OCI-LY3 (cell line): ENCODE measurements at regions not wholly inside any gene's neighbourhood (a gene's known extent, or its start where the extent isn't known, plus 50 kb on each side); places are given as distances from the start of the nearest gene placed in this dataset.
A peak's percentile ranks its signal among the peaks of the same experiment; 100 is the strongest.

Experiments
- H2AFZ ChIP-seq: fragments of 200-600, 300-600 bp; shearing (Covaris generic); 2 replicates; pipeline ENCODE4 v1.6.0; 2014; ENCODE audit warnings: antibody characterized with exemption, low read depth, low read length
- H3K27ac ChIP-seq: fragments of 200-600, 300-600 bp; sonication (generic); 2 replicates; pipeline ENCODE4 v1.5.1; 2014; ENCODE audit warnings: mild to moderate bottlenecking, low read length, moderate library complexity, mixed read lengths
- H3K27me3 ChIP-seq: fragments of 200-600, 300-600 bp; sonication (generic); 2 replicates; pipeline ENCODE4 v1.6.1; 2014; ENCODE audit warnings: low read depth, low read length, mixed read lengths
- H3K36me3 ChIP-seq: fragments of 200-600, 300-600 bp; sonication (generic); replicated peaks from 2 replicates; pipeline ENCODE3; 2014; ENCODE audit warnings: low read depth, low read length, mixed read lengths
- H3K4me1 ChIP-seq: fragments of 300-600, 200-600 bp; sonication (generic); 2 replicates; pipeline ENCODE4 v1.6.1; 2014; ENCODE audit warnings: low read length, mixed read lengths
- H3K4me2 ChIP-seq: fragments of 200-600, 300-600 bp; sonication (generic); 2 replicates; pipeline ENCODE4 v1.6.1; 2014; ENCODE audit warnings: low read length, mixed read lengths
- H3K4me3 ChIP-seq: fragments of 300-600, 200-600 bp; sonication (generic); 2 replicates; pipeline ENCODE4 v1.5.1; 2014; ENCODE audit warnings: antibody characterized with exemption, mild to moderate bottlenecking, low read length, moderate library complexity
- H3K79me2 ChIP-seq: fragments of 300-600, 200-600 bp; shearing (Covaris generic); 2 replicates; pipeline ENCODE4 v1.6.1; 2014; ENCODE audit warnings: mild to moderate bottlenecking, low read length, mixed read lengths
- H3K9ac ChIP-seq: fragments of 300-600, 200-600 bp; shearing (Covaris generic); 2 replicates; pipeline ENCODE4 v1.6.0; 2014; ENCODE audit warnings: mild to moderate bottlenecking, low read length, moderate library complexity
- H3K9me3 ChIP-seq: fragments of 200-600, 300-600 bp; shearing (Covaris generic); 2 replicates; pipeline ENCODE4 v1.6.1; 2014; ENCODE audit warnings: low read length, mixed read lengths; ENCODE audit not compliant: insufficient read depth
- H4K20me1 ChIP-seq: fragments of 200-600, 300-600 bp; sonication (generic); 2 replicates; pipeline ENCODE4 v1.6.1; 2016; ENCODE audit warnings: low read length, mixed read lengths; ENCODE audit not compliant: insufficient read depth
- CTCF ChIP-seq: fragments of 200-600, 300-600 bp; sonication (generic); IDR thresholded peaks from 2 replicates; pipeline ENCODE4 v1.5.1; 2014; ENCODE audit warnings: antibody characterized with exemption, low read length, low read depth
- EZH2phosphoT487 ChIP-seq: fragments of 200-600 bp; shearing (Covaris generic); IDR thresholded peaks from 2 replicates; pipeline ENCODE4 v1.6.1; 2018; ENCODE audit warnings: antibody characterized with exemption, mixed run types, low read depth

DNA sequence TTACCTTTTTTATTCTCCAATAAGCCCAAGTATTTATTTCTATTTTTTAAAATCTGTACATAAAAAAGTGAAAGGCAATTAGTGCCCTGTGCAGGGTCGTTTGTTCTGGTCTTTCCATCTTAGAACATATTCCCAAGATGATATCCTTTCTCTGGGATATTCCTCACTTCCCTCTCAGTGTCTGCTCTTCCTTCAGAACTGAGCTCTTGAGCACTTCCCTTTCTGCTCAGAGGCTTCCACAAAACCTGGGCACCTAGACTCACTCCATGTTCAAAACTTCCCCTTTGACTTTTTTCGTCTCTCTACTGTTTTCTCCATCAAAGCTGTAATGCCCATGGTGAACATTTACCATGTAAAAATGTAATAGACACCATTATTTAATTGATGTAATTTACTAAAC, 296.5 kb upstream of the TCF4 start:
- H2AFZ ChIP-seq, result no peak overlapping the region
- H3K36me3 ChIP-seq, result no peaks in the 10 kb centered on the region
- H3K4me1 ChIP-seq, result no peaks in the 10 kb centered on the region
- no peaks in the 10 kb centered on the region for H3K79me2 ChIP-seq
- H3K9me3 ChIP-seq, result peaks cover 9% of the 10 kb centered on the region; the same call in 1 of the 2 replicates
- TF ChIP-seq EZH2phosphoT487, result no peak
- TF ChIP-seq CTCF, result no peak
- no peak overlapping the region for H3K27ac ChIP-seq
- H3K4me2 ChIP-seq, result 0 out of 2 replicates have a peak overlapping the region, but pooled peaks have one; percentile 1
- H3K4me3 ChIP-seq, result no peak overlapping the region
- H4K20me1 ChIP-seq, result no peaks in the 10 kb centered on the region
- H3K9ac ChIP-seq, result no peak overlapping the region
- no peaks in the 10 kb centered on the region for H3K27me3 ChIP-seq

DNA sequence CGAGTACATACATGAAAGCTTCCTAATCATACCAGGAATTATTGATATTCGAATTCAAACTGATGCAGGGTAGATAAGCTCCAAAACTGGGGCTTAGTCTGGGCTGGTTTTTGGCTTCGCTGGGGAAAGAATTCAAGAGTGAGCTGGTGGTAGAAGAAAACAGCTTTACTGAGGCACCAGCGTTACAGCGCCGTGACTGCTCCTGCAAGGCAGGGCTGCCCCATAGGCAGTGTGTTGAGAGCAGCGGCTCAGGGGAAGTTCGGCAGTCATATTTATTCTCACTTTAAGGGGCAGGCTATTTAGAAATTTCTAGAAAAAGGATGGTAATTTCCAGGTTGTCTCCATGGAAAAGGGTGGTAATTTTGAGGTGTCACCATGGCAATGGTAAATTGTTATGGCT, 292.6 kb upstream of the TCF4 start:
- H3K4me1 ChIP-seq, result peaks cover 11% of the 10 kb centered on the region
- no peak overlapping the region for H2AFZ ChIP-seq
- no peaks in the 10 kb centered on the region for H3K27me3 ChIP-seq
- TF ChIP-seq CTCF (no peak), EZH2phosphoT487 (no peak)
- no peak overlapping the region for H3K4me2 ChIP-seq
- H3K79me2 ChIP-seq, result no peaks in the 10 kb centered on the region
- no peaks in the 10 kb centered on the region for H3K36me3 ChIP-seq
- no peak overlapping the region for H3K27ac ChIP-seq
- no peaks in the 10 kb centered on the region for H4K20me1 ChIP-seq
- no peak overlapping the region for H3K4me3 ChIP-seq
- no peaks in the 10 kb centered on the region for H3K9me3 ChIP-seq
- no peak overlapping the region for H3K9ac ChIP-seq

- H3K4me2 ChIP-seq, result no peak overlapping the region
- no peak for TF ChIP-seq CTCF
- no peak for TF ChIP-seq EZH2phosphoT487
- no peak overlapping the region for H3K4me3 ChIP-seq
Measured at GRCh38 chr18:55879331-55879730, 291.3 kb upstream of the TCF4 start.

GRCh38 chr18:55878224-55878623, 290.2 kb upstream of the TCF4 start:
- H3K4me3 ChIP-seq, result no peak overlapping the region

More at GRCh38 chr18:55879331-55879730, 291.3 kb upstream of the TCF4 start:
- H3K27me3 ChIP-seq, result no peaks in the 10 kb centered on the region
- no peaks in the 10 kb centered on the region for H3K9me3 ChIP-seq
- H3K36me3 ChIP-seq, result no peaks in the 10 kb centered on the region
- no peaks in the 10 kb centered on the region for H4K20me1 ChIP-seq
- no peak overlapping the region for H3K9ac ChIP-seq
- peaks cover 11% of the 10 kb centered on the region for H3K4me1 ChIP-seq
- H3K79me2 ChIP-seq, result no peaks in the 10 kb centered on the region
- no peak overlapping the region for H2AFZ ChIP-seq
- no peak overlapping the region for H3K27ac ChIP-seq

DNA sequence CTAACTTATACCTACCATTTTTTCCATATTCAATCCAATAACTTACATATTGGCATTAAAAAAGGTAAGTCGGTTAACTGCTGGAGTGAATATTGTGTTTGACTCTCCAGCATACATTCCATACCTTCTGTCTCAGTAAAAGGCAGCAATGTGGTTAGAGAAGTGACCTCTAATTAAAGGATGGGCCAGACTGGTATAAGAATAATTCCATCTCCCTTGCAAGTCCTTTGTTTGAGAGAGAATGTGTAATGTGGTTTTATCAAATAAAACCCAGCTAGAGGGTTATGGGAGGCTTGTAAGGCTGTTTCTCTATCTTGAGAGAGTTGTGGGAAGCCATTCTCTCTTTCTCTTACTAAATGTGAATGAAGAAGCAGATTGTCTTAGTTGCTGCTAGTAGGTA, 289.3 kb upstream of the TCF4 start:
- Histone ChIP-seq H3K4me3 (no peak overlapping the region), H3K27ac (no peak overlapping the region), H3K9ac (no peak overlapping the region), H2AFZ (no peak overlapping the region), H3K4me1 (peaks cover 11% of the 10 kb centered on the region), H3K36me3 (no peaks in the 10 kb centered on the region), H3K4me2 (no peak overlapping the region), H3K79me2 (no peaks in the 10 kb centered on the region), H3K27me3 (no peaks in the 10 kb centered on the region), H4K20me1 (no peaks in the 10 kb centered on the region), H3K9me3 (no peaks in the 10 kb centered on the region)
- TF ChIP-seq CTCF (no peak), EZH2phosphoT487 (no peak)

More at GRCh38 chr18:55878224-55878623, 290.2 kb upstream of the TCF4 start:
- TF ChIP-seq EZH2phosphoT487, result no peak
- Histone ChIP-seq H3K4me2 (no peak overlapping the region), H3K27me3 (no peaks in the 10 kb centered on the region), H3K9me3 (no peaks in the 10 kb centered on the region), H3K27ac (no peak overlapping the region), H3K9ac (no peak overlapping the region), H2AFZ (peak overlapping the region; percentile 16), H3K79me2 (no peaks in the 10 kb centered on the region), H3K4me1 (peaks cover 11% of the 10 kb centered on the region), H4K20me1 (no peaks in the 10 kb centered on the region), H3K36me3 (no peaks in the 10 kb centered on the region)
